ENCODE measurements at regions not wholly inside any gene's neighbourhood (a gene's known extent, or its start where the extent isn't known, plus 50 kb on each side); places are given as distances from the start of the nearest gene placed in this dataset.
"Not testable (repeated sequence)": the region's sequence is repeated elsewhere in the genome, so short reads cannot be mapped to it uniquely, and the experiment has no call there.

DNA sequence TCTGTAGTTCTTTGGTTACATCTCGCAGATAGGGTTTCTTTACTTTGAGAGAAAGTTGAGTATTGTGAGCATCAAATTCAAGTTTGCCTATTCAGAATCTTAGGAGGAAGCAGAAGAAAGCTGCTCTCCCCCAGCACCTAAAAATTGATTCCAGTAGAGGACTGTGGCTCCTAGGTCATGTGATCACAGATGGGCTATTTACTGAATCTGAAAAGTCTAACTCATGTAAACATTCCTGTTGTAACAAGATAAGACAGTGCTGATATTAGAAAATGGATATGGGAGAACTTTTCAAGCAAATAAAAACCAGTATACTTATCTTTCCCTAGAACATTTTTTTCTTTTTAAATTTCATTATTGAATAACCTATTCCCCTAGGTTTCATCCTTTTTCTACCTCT, 308.4 kb upstream of the SLITRK3 start:
- no peak for DNase-seq (ENCODE audit: low read depth)
- no peak overlapping the region for H3K4me3 ChIP-seq (ENCODE audit: low read depth, low read length)
- no peak for TF ChIP-seq POLR2A (IDR thresholded peaks at IDR 0.05; ENCODE audit: extremely low read depth, insufficient read length)

DNA sequence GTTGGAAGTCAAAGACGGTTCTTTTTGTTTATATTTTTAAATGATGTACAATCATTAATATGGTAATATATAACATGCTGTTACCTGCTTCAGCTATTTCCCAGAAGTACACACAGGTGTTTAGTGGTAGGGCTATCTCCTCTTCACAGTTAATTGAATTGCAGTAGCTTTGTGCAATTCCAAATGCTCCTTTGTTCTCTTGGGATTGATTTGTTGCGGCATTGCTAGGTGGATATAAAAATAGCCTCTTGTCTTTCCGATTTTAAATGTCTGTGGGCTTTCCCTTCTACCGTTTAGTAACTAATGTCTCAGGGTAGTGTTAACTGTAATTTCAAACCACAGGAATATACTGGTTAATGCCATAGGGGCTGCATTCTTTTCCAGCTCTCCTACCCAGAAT, 307.6 kb upstream of the SLITRK3 start:
- no peak for DNase-seq (ENCODE audit: low read depth)
- TF ChIP-seq MAX (IDR thresholded peaks at IDR 0.05; ENCODE audit: low read depth, low read length) (no peak), POLR2A (IDR thresholded peaks at IDR 0.05; ENCODE audit: extremely low read depth, insufficient read length) (no peak), MYC (IDR thresholded peaks at IDR 0.05; ENCODE audit: low read depth, low read length) (no peak)
- TF ChIP-seq, protein P1, sequence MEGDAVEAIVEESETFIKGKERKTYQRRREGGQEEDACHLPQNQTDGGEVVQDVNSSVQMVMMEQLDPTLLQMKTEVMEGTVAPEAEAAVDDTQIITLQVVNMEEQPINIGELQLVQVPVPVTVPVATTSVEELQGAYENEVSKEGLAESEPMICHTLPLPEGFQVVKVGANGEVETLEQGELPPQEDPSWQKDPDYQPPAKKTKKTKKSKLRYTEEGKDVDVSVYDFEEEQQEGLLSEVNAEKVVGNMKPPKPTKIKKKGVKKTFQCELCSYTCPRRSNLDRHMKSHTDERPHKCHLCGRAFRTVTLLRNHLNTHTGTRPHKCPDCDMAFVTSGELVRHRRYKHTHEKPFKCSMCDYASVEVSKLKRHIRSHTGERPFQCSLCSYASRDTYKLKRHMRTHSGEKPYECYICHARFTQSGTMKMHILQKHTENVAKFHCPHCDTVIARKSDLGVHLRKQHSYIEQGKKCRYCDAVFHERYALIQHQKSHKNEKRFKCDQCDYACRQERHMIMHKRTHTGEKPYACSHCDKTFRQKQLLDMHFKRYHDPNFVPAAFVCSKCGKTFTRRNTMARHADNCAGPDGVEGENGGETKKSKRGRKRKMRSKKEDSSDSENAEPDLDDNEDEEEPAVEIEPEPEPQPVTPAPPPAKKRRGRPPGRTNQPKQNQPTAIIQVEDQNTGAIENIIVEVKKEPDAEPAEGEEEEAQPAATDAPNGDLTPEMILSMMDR (IDR thresholded peaks at IDR 0.05; ENCODE audit: low read depth, low read length), result no peak
- no peak overlapping the region for H3K4me3 ChIP-seq (ENCODE audit: low read depth, low read length)

GRCh38 chr3:165503346-165503745, 307.2 kb upstream of the SLITRK3 start:
- no peak overlapping the region for H3K4me3 ChIP-seq (ENCODE audit: low read depth, low read length)
- TF ChIP-seq MAX (IDR thresholded peaks at IDR 0.05; ENCODE audit: low read depth, low read length) (no peak), MYC (IDR thresholded peaks at IDR 0.05; ENCODE audit: low read depth, low read length) (no peak), POLR2A (IDR thresholded peaks at IDR 0.05; ENCODE audit: extremely low read depth, insufficient read length) (no peak)
- TF ChIP-seq, protein P1 (IDR thresholded peaks at IDR 0.05; ENCODE audit: low read depth, low read length), result no peak
- DNase-seq (ENCODE audit: low read depth), result no peak

- TF ChIP-seq POLR2A (IDR thresholded peaks at IDR 0.05; ENCODE audit: extremely low read depth, insufficient read length), result no peak
- TF ChIP-seq, protein P1 (IDR thresholded peaks at IDR 0.05; ENCODE audit: low read depth, low read length), result no peak
- no peak for TF ChIP-seq MYC (IDR thresholded peaks at IDR 0.05; ENCODE audit: low read depth, low read length)
- TF ChIP-seq MAX (IDR thresholded peaks at IDR 0.05; ENCODE audit: low read depth, low read length), result no peak
- H3K4me3 ChIP-seq (ENCODE audit: low read depth, low read length), result no peak overlapping the region
- no peak for DNase-seq (ENCODE audit: low read depth)
Measured at GRCh38 chr3:165502707-165503106, 306.5 kb upstream of the SLITRK3 start.

GRCh38 chr3:165498742-165499141, 302.6 kb upstream of the SLITRK3 start:
- not testable (repeated sequence) for DNase-seq (ENCODE audit: low read depth); H3K4me3 ChIP-seq (ENCODE audit: low read depth, low read length)

DNA sequence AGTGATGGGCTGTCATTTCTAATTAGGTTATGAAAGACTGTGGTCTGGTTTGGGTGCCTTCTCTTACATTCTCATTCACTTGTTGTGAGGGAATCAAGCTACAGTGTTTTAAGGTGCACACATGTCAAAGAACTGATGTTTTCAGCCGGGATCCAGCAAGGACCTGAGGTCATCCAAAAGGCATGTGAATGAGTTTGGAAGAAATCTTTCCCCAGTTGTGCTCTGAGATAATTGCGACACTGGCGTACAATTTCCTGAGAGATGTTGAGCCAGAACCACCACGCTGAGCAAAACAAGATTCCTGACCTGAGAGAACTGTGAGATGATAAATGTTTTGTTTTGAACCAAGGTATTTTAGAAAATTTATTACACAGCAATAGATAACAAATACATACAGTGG, 295.3 kb upstream of the SLITRK3 start:
- DNase-seq (ENCODE audit: low read depth), result no peak
- TF ChIP-seq, protein P1 (IDR thresholded peaks at IDR 0.05; ENCODE audit: low read depth, low read length), result no peak
- no peak for TF ChIP-seq MAX (IDR thresholded peaks at IDR 0.05; ENCODE audit: low read depth, low read length)
- no peak for TF ChIP-seq MYC (IDR thresholded peaks at IDR 0.05; ENCODE audit: low read depth, low read length)
- no peak for TF ChIP-seq POLR2A (IDR thresholded peaks at IDR 0.05; ENCODE audit: extremely low read depth, insufficient read length)
- no peak overlapping the region for H3K4me3 ChIP-seq (ENCODE audit: low read depth, low read length)

DNA sequence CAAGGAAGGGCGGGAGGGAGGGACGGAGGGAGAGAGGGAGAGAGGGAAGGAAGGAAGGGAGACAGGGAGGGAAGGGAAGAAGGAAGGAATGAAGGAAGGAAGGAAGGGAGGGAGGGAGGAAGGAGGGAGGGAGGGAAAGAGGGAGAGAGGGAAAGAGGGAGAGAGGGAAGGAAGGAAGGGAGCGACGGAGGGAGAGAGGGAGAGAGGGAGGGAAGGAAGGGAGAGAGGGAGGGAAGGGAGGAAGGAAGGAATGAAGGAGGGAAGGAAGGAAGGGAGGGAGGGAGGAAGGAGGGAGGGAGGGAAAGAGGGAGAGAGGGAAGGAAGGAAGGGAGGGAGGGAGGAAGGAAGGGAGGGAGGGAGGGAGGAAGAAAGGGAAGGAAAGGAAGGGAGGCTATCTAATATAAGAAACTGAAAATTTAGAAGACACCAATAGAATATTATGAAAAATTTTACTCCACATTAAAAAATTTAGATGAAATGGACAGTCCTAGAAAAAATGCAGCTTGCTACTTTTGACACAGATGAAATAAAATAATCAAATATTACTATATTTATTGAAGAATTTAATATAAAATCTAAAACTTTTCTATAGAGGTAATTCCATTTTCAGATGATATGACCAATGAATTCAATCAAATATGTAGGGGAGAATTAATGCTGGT, 280.3 kb upstream of the SLITRK3 start:
- no peak for DNase-seq (ENCODE audit: low read depth)
- no peak overlapping the region for H3K4me3 ChIP-seq (ENCODE audit: low read depth, low read length)
- TF ChIP-seq, protein P1 (IDR thresholded peaks at IDR 0.05; ENCODE audit: low read depth, low read length), result no peak
- TF ChIP-seq POLR2A (IDR thresholded peaks at IDR 0.05; ENCODE audit: extremely low read depth, insufficient read length) (no peak), MAX (IDR thresholded peaks at IDR 0.05; ENCODE audit: low read depth, low read length) (no peak), MYC (IDR thresholded peaks at IDR 0.05; ENCODE audit: low read depth, low read length) (no peak)
